NCI-H345 (cell line): ENCODE measurements at regions not wholly inside any gene's neighbourhood (a gene's known extent, or its start where the extent isn't known, plus 50 kb on each side); places are given as distances from the start of the nearest gene placed in this dataset.
A peak's percentile ranks its signal among the peaks of the same experiment; 100 is the strongest.
"Not testable (repeated sequence)": the region's sequence is repeated elsewhere in the genome, so short reads cannot be mapped to it uniquely, and the experiment has no call there.

Experiments used
- DNase-seq: peaks from one replicate; lab custom pipeline; 2025; lab: John Stamatoyannopoulos, UW

GRCh38 chr6:21772884-21773575 is 179.5 kb downstream of the SOX4 start:
- DNase-seq: no peak

DNA sequence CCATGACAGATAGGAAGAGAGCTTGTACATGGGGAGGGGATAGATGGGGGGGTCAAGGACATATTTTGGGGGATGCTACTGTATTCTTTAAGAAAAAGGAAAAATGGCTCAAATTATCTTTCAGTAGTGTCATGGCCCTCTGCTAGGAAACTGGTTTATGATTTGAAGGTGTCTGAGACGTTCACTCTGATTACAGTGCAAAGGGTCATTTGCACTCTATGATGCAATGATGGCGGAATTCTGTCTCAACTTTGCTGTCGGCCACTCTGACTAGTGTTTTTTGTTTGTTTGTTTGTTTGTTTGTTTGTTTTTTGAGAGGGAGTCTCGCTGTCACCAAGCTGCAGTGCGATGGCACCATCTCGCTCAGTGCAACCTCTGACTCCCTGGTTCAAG is 180.0 kb downstream of the SOX4 start:
- no peak for DNase-seq

GRCh38 chr6:21777846-21778245 is 184.3 kb downstream of the SOX4 start:
- no peak for DNase-seq

DNA sequence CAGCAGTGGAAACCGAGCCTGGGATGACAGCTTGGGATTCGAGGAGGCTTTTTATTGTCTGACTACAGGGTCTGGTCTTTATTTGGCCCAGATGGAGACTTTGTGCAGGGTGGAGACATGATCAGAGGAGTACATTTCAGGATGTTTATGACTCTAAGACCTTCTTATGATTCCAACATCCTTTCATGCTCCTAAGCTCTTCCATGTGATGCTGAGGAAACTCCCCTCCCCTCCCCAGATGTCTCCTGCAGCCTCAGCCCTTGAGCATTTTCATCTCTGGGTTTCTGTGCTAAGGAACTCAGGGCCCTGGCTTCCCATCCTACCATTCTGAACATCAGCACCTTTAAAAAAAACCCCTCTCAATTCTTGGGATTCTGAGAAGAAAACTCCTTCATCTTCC is 186.6 kb downstream of the SOX4 start:
- DNase-seq: no peak

DNA sequence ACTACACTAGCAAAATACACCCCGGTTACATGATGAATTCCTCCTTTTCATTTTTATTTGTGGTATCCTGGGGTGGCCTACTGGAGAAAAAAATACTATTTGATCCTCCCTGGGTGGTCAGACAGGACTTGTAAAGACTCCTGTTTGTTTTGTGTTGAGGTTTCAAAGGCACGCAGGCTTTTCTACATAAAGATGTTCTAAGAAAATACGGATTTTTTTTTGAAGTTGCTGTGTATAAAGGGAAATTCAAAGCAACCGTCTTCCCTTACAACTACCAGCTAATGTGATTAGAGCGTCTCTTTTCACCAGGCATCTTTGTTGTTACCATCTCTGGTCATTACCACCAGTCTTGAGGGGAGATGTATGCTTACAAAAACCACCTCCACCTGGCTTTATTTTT is 187.1 kb downstream of the SOX4 start:
- DNase-seq: no peak

DNA sequence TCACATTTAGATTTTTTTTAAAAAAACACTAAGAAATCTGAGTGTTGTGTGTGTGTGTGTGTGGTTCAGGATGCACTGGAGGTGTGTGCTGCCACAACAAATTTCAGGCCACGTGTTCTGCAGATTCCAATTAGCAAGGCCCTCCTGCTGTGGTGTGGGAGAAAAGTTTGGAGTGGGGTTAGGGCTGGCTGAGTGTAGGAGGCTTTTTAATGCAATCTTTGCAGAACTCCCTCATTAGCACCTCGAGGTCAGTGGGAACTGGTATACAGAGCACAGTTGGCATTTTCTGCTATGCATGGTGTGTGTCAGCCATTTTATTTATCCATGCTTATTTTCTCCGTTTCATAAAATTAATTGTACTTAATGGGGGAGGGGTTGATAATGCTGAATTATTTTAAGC is 187.6 kb downstream of the SOX4 start:
- no peak for DNase-seq

DNA sequence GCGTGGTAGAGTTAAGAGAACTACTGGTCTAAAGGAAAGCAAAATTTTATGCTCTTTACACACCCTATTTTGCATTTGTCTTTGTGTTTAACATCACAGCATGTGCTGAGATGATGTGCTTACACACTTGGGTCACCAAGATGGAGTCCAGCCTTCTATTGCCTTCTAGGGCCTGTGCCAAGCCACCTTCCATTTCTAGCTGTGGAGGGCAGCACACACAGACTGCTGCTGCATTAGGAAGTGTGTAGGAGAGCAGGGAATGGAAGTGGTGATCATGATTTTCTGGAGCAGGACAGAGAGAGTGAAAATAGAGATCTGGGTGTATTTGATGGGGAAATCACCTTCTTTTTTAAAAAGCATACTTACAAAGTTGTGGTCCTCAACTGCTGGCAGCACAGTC is 191.6 kb downstream of the SOX4 start:
- DNase-seq: no peak

DNA sequence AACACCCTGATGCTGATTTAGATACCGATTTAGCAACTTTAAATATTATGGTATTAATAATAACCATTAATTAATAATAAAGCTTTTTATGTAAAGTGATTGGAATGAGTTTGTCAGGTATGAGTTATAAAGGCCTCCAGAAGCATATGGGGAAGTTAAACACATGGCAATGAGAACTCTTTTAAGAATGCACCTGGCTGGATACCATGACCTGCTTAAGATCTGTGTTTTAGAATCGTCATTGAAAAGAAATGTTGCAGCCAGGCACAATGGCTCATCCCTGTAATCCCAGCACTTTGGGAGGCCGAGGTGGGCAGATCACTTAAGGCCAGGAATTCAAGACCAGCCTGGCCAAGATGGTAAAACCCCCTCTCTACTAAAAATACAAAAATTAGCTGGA is 197.5 kb downstream of the SOX4 start:
- no peak for DNase-seq

GRCh38 chr6:21791581-21791980 is 198.0 kb downstream of the SOX4 start:
- DNase-seq: no peak

GRCh38 chr6:21792177-21792576 is 198.6 kb downstream of the SOX4 start:
- DNase-seq: no peak

GRCh38 chr6:21796979-21797378 is 203.4 kb downstream of the SOX4 start:
- DNase-seq: not testable (repeated sequence)

- no peak for DNase-seq
Observed at GRCh38 chr6:21798468-21798867, 204.9 kb downstream of the SOX4 start.

GRCh38 chr6:21800330-21800729 is 206.8 kb downstream of the SOX4 start:
- DNase-seq: no peak

- DNase-seq: peak; percentile 21
Observed at GRCh38 chr6:21800948-21801438, 207.4 kb downstream of the SOX4 start.

DNA sequence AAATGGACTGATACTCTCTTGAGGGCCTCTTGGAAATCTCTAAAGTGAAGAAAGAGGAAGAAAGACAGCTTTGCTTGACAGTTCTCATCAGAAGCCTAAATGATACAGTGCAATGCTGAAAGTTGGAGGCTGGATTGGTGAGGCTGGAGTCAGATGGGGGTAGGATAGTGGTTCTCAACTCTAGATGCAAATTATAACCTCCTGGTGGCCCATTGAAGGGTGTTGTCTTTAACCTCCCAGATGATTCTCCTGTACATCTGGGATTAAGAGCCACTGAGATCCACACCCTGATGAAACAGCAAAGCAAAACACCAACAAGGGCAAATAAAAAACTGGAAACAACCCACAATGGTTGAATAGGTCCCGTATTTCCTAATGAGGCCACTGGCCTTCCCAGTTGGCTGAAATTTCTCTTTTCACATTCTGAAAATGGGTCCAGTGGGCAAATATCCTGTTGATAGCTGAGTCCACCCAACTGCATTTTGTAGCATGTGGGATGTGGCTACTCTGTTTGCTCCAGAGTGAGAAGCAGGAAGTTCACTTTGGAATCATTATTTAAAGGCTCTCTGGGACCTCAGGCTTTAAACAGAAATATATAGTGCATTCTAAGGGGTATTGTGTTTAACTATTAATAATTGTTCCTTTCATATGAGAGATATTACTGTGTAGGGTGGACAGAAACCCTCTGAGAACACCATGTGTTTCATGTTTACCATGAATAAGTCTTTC is 208.1 kb downstream of the SOX4 start:
- no peak for DNase-seq

- DNase-seq: no peak
Observed at GRCh38 chr6:21802175-21802822, 208.7 kb downstream of the SOX4 start.

- DNase-seq: no peak
Observed at GRCh38 chr6:21804941-21805610, 211.5 kb downstream of the SOX4 start.

GRCh38 chr6:21807299-21808044 is 213.9 kb downstream of the SOX4 start:
- DNase-seq: no peak

- DNase-seq: no peak
Observed at GRCh38 chr6:21808045-21808470, 214.5 kb downstream of the SOX4 start.

GRCh38 chr6:21808551-21809242 is 215.1 kb downstream of the SOX4 start:
- DNase-seq: peak; percentile 40

DNA sequence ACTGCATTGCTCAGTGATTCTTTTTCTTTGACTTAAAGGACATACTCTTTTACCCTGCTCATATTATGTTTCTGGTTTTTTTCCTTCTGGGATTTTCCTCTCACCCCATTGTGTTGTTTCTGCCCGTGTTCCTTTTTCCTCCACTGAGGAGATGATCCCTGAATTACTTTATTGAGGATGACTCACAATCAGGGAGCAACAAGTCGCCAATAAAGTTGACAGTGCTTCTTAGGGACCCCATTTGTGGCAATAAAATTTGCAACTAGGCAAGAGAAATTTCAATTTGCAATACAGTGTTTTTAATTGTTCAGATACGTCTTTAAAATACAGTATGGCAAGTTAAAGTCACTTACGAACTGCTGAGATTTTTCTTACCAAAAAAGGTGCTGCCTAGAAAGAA is 217.9 kb downstream of the SOX4 start:
- no peak for DNase-seq
